K562 (cell line): ENCODE measurements at regions not wholly inside any gene's neighbourhood (a gene's known extent, or its start where the extent isn't known, plus 50 kb on each side); places are given as distances from the start of the nearest gene placed in this dataset.
A peak's percentile ranks its signal among the peaks of the same experiment; 100 is the strongest.

ENCODE experiments used
- ATAC-seq: fragments of 200-7000 bp; cut with Tn5 transposase; 3 replicates; pipeline ENCODE4 v1.9.1; 2020; ENCODE audit warnings: moderate library complexity
- BruUV-seq: library from RNA; stranded (reverse); fragments of 400-500 nt; replicated peaks from 2 replicates; lab custom pipeline; 2021; lab: Mats Ljungman, UMichigan
- CTCF ChIA-PET: fragments of 300-600 bp; formaldehyde crosslinking; extraction: SDS; loops from one replicate; lab custom pipeline; 2021; ENCODE audit warnings: low intra/inter-chr PET ratio; lab: Yijun Ruan, JAX
- POLR2A ChIA-PET: fragments of 300-600, 350-650 bp; sonication (Branson Sonifier 250); formaldehyde crosslinking; extraction: SDS; loops from one replicate; lab custom pipeline; 2021; ENCODE audit warnings: antibody characterized with exemption, inconsistent platforms; lab: Yijun Ruan, JAX
- DNase-seq, 4 experiments: peaks; one replicate each; pipeline versions ENCODE4 v3.0.0 to v3.0.0-alpha.2; 2011 to 2018; ENCODE audit warnings: low spot score in 3 of 4, mixed read lengths in 3 of 4; ENCODE audit errors: extremely low read depth in 1 of 4
- FAIRE-seq: peaks from 2 replicates; lab custom pipeline; 2011; peaks lifted over from hg19 to GRCh38; lab: Jason Lieb, UNC
- H2AFZ ChIP-seq: 2 replicates; pipeline ENCODE4 v1.6.0; 2011; ENCODE audit warnings: low read depth, low read length, control low read depth, inconsistent platforms
- H3K27ac ChIP-seq: fragments of 200-600 bp; 3 replicates; pipeline ENCODE4 v1.8.0; 2011; ENCODE audit warnings: low read depth, mild to moderate bottlenecking, control low read depth, inconsistent platforms, low read length, moderate library complexity, mixed read lengths; ENCODE audit errors: extremely low read depth
- H3K27me3 ChIP-seq, 2 experiments: fragments of 300-600 bp in 1 of 2; 2 replicates in 1 of 2; 3 replicates in 1 of 2; pipeline versions ENCODE4 v1.6.0 to v1.8.0; 2011; ENCODE audit warnings: inconsistent platforms in 2 of 2, low read length in 2 of 2, mild to moderate bottlenecking in 1 of 2, mixed read lengths in 1 of 2, moderate library complexity in 1 of 2; ENCODE audit not compliant: control insufficient read depth in 2 of 2, insufficient read depth in 2 of 2
- H3K36me3 ChIP-seq: fragments of 300-600 bp; 3 replicates; pipeline ENCODE4 v1.8.0; 2011; ENCODE audit warnings: mild to moderate bottlenecking, low read length, inconsistent platforms; ENCODE audit not compliant: control insufficient read depth, insufficient read depth
- H3K4me1 ChIP-seq, 2 experiments: fragments of 200-600 bp in 1 of 2; replicated peaks in 1 of 2; 2 replicates in 1 of 2; 3 replicates in 1 of 2; pipeline versions ENCODE4 v1.5.1 to v1.8.0; 2011; ENCODE audit warnings: inconsistent platforms in 2 of 2, low read length in 2 of 2, mild to moderate bottlenecking in 1 of 2, mixed read lengths in 1 of 2, moderate library complexity in 1 of 2; ENCODE audit not compliant: control insufficient read depth in 2 of 2, insufficient read depth in 2 of 2
- H3K4me2 ChIP-seq: 2 replicates; pipeline ENCODE4 v1.6.1; 2011; ENCODE audit warnings: low read length, control low read depth, inconsistent platforms, mixed read lengths; ENCODE audit not compliant: insufficient read depth
- H3K4me3 ChIP-seq: fragments of 200-600 bp; sonication (generic), shearing (Covaris generic); 2 replicates; pipeline ENCODE4 v1.5.1; 2016; ENCODE audit warnings: control low read depth, inconsistent platforms
- H3K79me2 ChIP-seq: fragments of 200-600 bp; 3 replicates; pipeline ENCODE4 v1.8.0; 2011; ENCODE audit warnings: low read length, inconsistent platforms; ENCODE audit not compliant: control insufficient read depth, insufficient read depth
- H3K9ac ChIP-seq, 2 experiments: 2 replicates each; pipeline versions ENCODE4 v1.6.0 to v1.6.1; 2011; ENCODE audit warnings: low read depth in 2 of 2, low read length in 2 of 2, control low read depth in 1 of 2, inconsistent platforms in 1 of 2, mild to moderate bottlenecking in 1 of 2, mixed read lengths in 1 of 2; ENCODE audit not compliant: insufficient read depth in 1 of 2
- H3K9me1 ChIP-seq: one replicate; pipeline ENCODE4 v1.6.0; 2011; ENCODE audit warnings: inconsistent platforms, mild to moderate bottlenecking, low read length, moderate library complexity; ENCODE audit not compliant: control insufficient read depth, insufficient read depth
- H3K9me3 ChIP-seq: replicated peaks from 2 replicates; pipeline ENCODE4 v1.5.1; 2011; ENCODE audit warnings: low read depth, low read length, inconsistent platforms; ENCODE audit not compliant: control insufficient read depth, insufficient read depth
- H4K20me1 ChIP-seq: replicated peaks from 2 replicates; pipeline ENCODE4 v1.6.1; 2011; ENCODE audit warnings: low read length, inconsistent platforms, mixed read lengths; ENCODE audit not compliant: control insufficient read depth, insufficient read depth
- CBFA2T2 ChIP-seq: fragments of 450-650 bp; conservative IDR thresholded peaks from 2 replicates; pipeline ENCODE4 v1.6.1; 2017; ENCODE audit warnings: mild to moderate bottlenecking
- CTBP1 ChIP-seq: fragments of 450-650 bp; IDR thresholded peaks from 2 replicates; pipeline ENCODE4 v1.6.1; 2016; ENCODE audit warnings: borderline replicate concordance
- CUX1 ChIP-seq: fragments of 200-800 bp; sonication (Bioruptor generic); IDR thresholded peaks from 2 replicates; pipeline ENCODE4 v1.6.1; 2016; ENCODE audit warnings: missing genetic modification characterization, missing compliant biosample characterization
- ELK1 ChIP-seq: sonication (generic); formaldehyde crosslinking; IDR thresholded peaks from 2 replicates; pipeline ENCODE4 v1.8.1; 2022; ENCODE audit warnings: missing genetic modification reagents
- ELK3 ChIP-seq: fragments of 450-650 bp; formaldehyde crosslinking; IDR thresholded peaks from 2 replicates; pipeline ENCODE4 v1.4.0; 2020; ENCODE audit warnings: mild to moderate bottlenecking
- ILK ChIP-seq: fragments of 450-650 bp; IDR thresholded peaks from 2 replicates; pipeline ENCODE4 v1.6.1; 2016; ENCODE audit warnings: missing genetic modification characterization, low read depth, mild to moderate bottlenecking, missing compliant biosample characterization, moderate library complexity, borderline replicate concordance
- NCOA1 ChIP-seq: fragments of 450-650 bp; IDR thresholded peaks from 2 replicates; pipeline ENCODE4 v1.6.1; 2016; ENCODE audit warnings: low read depth
- RBFOX2 ChIP-seq: fragments of 200-400 bp; formaldehyde crosslinking; IDR thresholded peaks from 2 replicates; pipeline ENCODE4 v1.6.1; 2017; ENCODE audit warnings: low read depth, mild to moderate bottlenecking, low read length, moderate library complexity
- RBM22 ChIP-seq: fragments of 200-400 bp; formaldehyde crosslinking; IDR thresholded peaks from 2 replicates; pipeline ENCODE4 v1.6.1; 2018; ENCODE audit warnings: low read length, low read depth; ENCODE audit not compliant: poor library complexity, severe bottlenecking
- RCOR1 ChIP-seq, 2 experiments: IDR thresholded peaks; 2 replicates each; pipeline ENCODE4 v1.6.1; 2012; ENCODE audit warnings: low read depth in 2 of 2, low read length in 2 of 2, borderline replicate concordance in 1 of 2, improper control_type of control experiment in 1 of 2
- SLC30A9 ChIP-seq: fragments of 250-450 bp; sonication (Bioruptor Pico); IDR thresholded peaks from 2 replicates; pipeline ENCODE4 v1.8.0; 2022; ENCODE audit warnings: mild to moderate bottlenecking, moderate library complexity
- SP2 ChIP-seq: IDR thresholded peaks from 2 replicates; pipeline ENCODE4 v1.6.1; 2011; ENCODE audit warnings: mild to moderate bottlenecking, low read depth, low read length, moderate library complexity; ENCODE audit not compliant: poor library complexity, severe bottlenecking; ENCODE audit errors: extremely low read depth
- SRSF3 ChIP-seq: fragments of 200-400 bp; formaldehyde crosslinking; IDR thresholded peaks from 2 replicates; pipeline ENCODE4 v1.6.1; 2016; ENCODE audit warnings: mild to moderate bottlenecking, low read length, moderate library complexity; ENCODE audit not compliant: insufficient read depth
- SUPT5H ChIP-seq: fragments of 450-650 bp; IDR thresholded peaks from 2 replicates; pipeline ENCODE4 v1.6.1; 2016
- TCF3 ChIP-seq: sonication (generic); formaldehyde crosslinking; IDR thresholded peaks from 2 replicates; pipeline ENCODE4 v1.4.0; 2020; ENCODE audit warnings: mild to moderate bottlenecking, missing genetic modification reagents
- ZNF140 ChIP-seq: fragments of 250-450 bp; sonication (Bioruptor Pico); IDR thresholded peaks from 2 replicates; pipeline ENCODE4 v1.8.0; 2021; ENCODE audit warnings: moderate library complexity, mild to moderate bottlenecking, inconsistent platforms
- WGBS: fragments of 100-300 bp; shearing (Covaris generic); methylation state at CpG from one replicate; pipeline ENCODE4 v1.1.6; 2016; ENCODE audit warnings: low coverage, mixed read lengths; ENCODE audit not compliant: insufficient coverage; ENCODE audit errors: missing lambda C conversion rate; 5-methylcytosine and 5-hydroxymethylcytosine counted together
- in situ Hi-C: fragments of 300-500 bp; cut with MboI; formaldehyde crosslinking; loops from 4 replicates; pipeline ENCODE4 v1.15.0; 2018; ENCODE audit warnings: inconsistent platforms, mixed read lengths
- intact Hi-C: fragments of 100-400 bp; cut with micrococcal nuclease; formaldehyde crosslinking; loops from 2 replicates; pipeline ENCODE4 v1.14.2; 2022

GRCh38 chr10:91564508-91564907 lies 68.4 kb downstream of the PPP1R3C start:
- no peaks in the 10 kb centered on the region for H3K9me1 ChIP-seq
- intact Hi-C loops (loop anchor here (5.0 kb wide), 1 partner anchor 43 kb away; no protein-coding TSS in a partner anchor), in situ Hi-C loops (no loop called here)
- FAIRE-seq (peak; percentile 75), DNase-seq (peak in 1 of 4 experiments; percentile 50), ATAC-seq (peak; percentile 64)
- H3K4me2 ChIP-seq, result no peak overlapping the region
- H3K27ac ChIP-seq, result no peak overlapping the region
- H3K79me2 ChIP-seq, result no peaks in the 10 kb centered on the region
- WGBS, result 20% methylated on average over 4 of the region's 4 CpGs
- no peaks in the 10 kb centered on the region for H3K27me3 ChIP-seq
- no peak overlapping the region; a peak in 1 of 4 replicates for H3K9ac ChIP-seq
- no TSS peak for BruUV-seq
- CTCF ChIA-PET, result no interaction called here
- no peaks in the 10 kb centered on the region for H3K36me3 ChIP-seq
- peaks cover 0 to 9% of the 10 kb centered on the region in 2 experiments; a peak in 4 of 5 replicates for H3K4me1 ChIP-seq
- no peak overlapping the region for H3K4me3 ChIP-seq
- no peaks in the 10 kb centered on the region for H4K20me1 ChIP-seq
- H2AFZ ChIP-seq, result no peak overlapping the region
- no peaks in the 10 kb centered on the region; the same call in 1 of the 2 replicates for H3K9me3 ChIP-seq
- POLR2A ChIA-PET, result interaction anchor here (1.5 to 1.6 kb wide), 2 partner anchors 10 to 15 kb away, joined by 4 to 5 read pairs; no protein-coding TSS in a partner anchor
- TF ChIP-seq SUPT5H, result no peak
- no peak for TF ChIP-seq CUX1 (CRISPR knock-in tag)
- TF ChIP-seq TCF3, result peak; percentile 34; the same call in 1 of the 2 replicates
- no peak for TF ChIP-seq ELK3 (CRISPR knock-in tag)
- TF ChIP-seq ZNF140 (CRISPR knock-in tag), result no peak
- peak; percentile 38; the same call in 1 of the 2 replicates for TF ChIP-seq CTBP1
- peak in 1 of 2 experiments; percentile 73; a peak in 2 of 4 replicates for TF ChIP-seq RCOR1 (IDR thresholded peaks at IDR 0.05; ENCODE audit: borderline replicate concordance in 1 of 2, low read depth in 2 of 2, low read length in 2 of 2)
- TF ChIP-seq RBFOX2, result no peak
- TF ChIP-seq ELK1, result no peak
- TF ChIP-seq ILK (tag), result no peak
- no peak for TF ChIP-seq SLC30A9 (CRISPR knock-in tag)
- TF ChIP-seq RBM22, result no peak
- no peak for TF ChIP-seq SP2
- peak; percentile 24; the same call in 1 of the 2 replicates for TF ChIP-seq CBFA2T2
- TF ChIP-seq SRSF3, result no peak
- TF ChIP-seq NCOA1, result no peak
